Hepatocyte (in vitro differentiated cells): ENCODE measurements at regions not wholly inside any gene's neighbourhood (a gene's known extent, or its start where the extent isn't known, plus 50 kb on each side); places are given as distances from the start of the nearest gene placed in this dataset.

Experiments
- CTCF ChIP-seq: fragments of 200-600 bp; sonication (generic); IDR thresholded peaks from 2 replicates; pipeline ENCODE4 v1.5.1; 2016; ENCODE audit warnings: antibody characterized with exemption, mild to moderate bottlenecking; ENCODE audit not compliant: poor library complexity
- EZH2phosphoT487 ChIP-seq: fragments of 200-600 bp; sonication (generic); IDR thresholded peaks from one replicate; pipeline ENCODE4 v1.6.1; 2018; ENCODE audit warnings: antibody characterized with exemption, mild to moderate bottlenecking, low read depth, moderate library complexity; ENCODE audit not compliant: unreplicated experiment, severe bottlenecking

- TF ChIP-seq CTCF = no peak
- TF ChIP-seq EZH2phosphoT487 = no peak
Observed at GRCh38 chr4:141833209-141833608, 196.8 kb downstream of the IL15 start.
